Mesendoderm (in vitro differentiated cells): ENCODE measurements at regions not wholly inside any gene's neighbourhood (a gene's known extent, or its start where the extent isn't known, plus 50 kb on each side); places are given as distances from the start of the nearest gene placed in this dataset.

Experiments
- DNase-seq: peaks from one replicate; pipeline ENCODE4 v3.0.0; 2013
- H2AK5ac ChIP-seq: 2 replicates; pipeline ENCODE4 v1.6.1; 2013; ENCODE audit warnings: low read length, inconsistent platforms
- H2BK120ac ChIP-seq: 2 replicates; pipeline ENCODE4 v1.6.1; 2013; ENCODE audit warnings: low read depth, mild to moderate bottlenecking, low read length, moderate library complexity, mixed read lengths
- H2BK15ac ChIP-seq: replicated peaks from 2 replicates; pipeline ENCODE4 v1.6.1; 2013; ENCODE audit warnings: low read depth, mild to moderate bottlenecking, moderate library complexity
- H2BK5ac ChIP-seq: 2 replicates; pipeline ENCODE4 v1.6.1; 2013; ENCODE audit warnings: low read length, inconsistent platforms
- H3K18ac ChIP-seq: 2 replicates; pipeline ENCODE4 v1.6.1; 2013; ENCODE audit warnings: mild to moderate bottlenecking, low read length, mixed read lengths
- H3K23ac ChIP-seq: one replicate; pipeline ENCODE4 v1.6.1; 2013; ENCODE audit warnings: low read length
- H3K27ac ChIP-seq: 2 replicates; pipeline ENCODE4 v1.5.1; 2013; ENCODE audit warnings: low read depth, mild to moderate bottlenecking, inconsistent platforms, low read length, moderate library complexity
- H3K27me3 ChIP-seq: 2 replicates; pipeline ENCODE4 v1.6.1; 2013; ENCODE audit warnings: low read length, control low read depth, mild to moderate bottlenecking, inconsistent platforms; ENCODE audit not compliant: insufficient read depth, poor library complexity
- H3K36me3 ChIP-seq: 2 replicates; pipeline ENCODE4 v1.6.1; 2013; ENCODE audit warnings: low read length, inconsistent platforms; ENCODE audit not compliant: control insufficient read depth, insufficient read depth
- H3K4ac ChIP-seq: one replicate; pipeline ENCODE4 v1.6.1; 2013; ENCODE audit warnings: low read depth, mild to moderate bottlenecking, low read length, moderate library complexity
- H3K4me1 ChIP-seq: 2 replicates; pipeline ENCODE4 v1.6.1; 2013; ENCODE audit warnings: low read depth, low read length, inconsistent platforms; ENCODE audit not compliant: control insufficient read depth
- H3K4me2 ChIP-seq: 2 replicates; pipeline ENCODE4 v1.6.1; 2013; ENCODE audit warnings: low read length
- H3K4me3 ChIP-seq: 2 replicates; pipeline ENCODE4 v1.5.1; 2013; ENCODE audit warnings: mild to moderate bottlenecking, low read length
- H3K56ac ChIP-seq: one replicate; pipeline ENCODE4 v1.6.1; 2013; ENCODE audit warnings: low read length
- H3K79me1 ChIP-seq: 2 replicates; pipeline ENCODE4 v1.6.1; 2013; ENCODE audit warnings: low read length, inconsistent platforms
- H3K79me2 ChIP-seq: 2 replicates; pipeline ENCODE4 v1.6.1; 2013; ENCODE audit warnings: mild to moderate bottlenecking, low read length; ENCODE audit not compliant: control insufficient read depth, insufficient read depth
- H3K9ac ChIP-seq: 2 replicates; pipeline ENCODE4 v1.6.1; 2013; ENCODE audit warnings: low read length, inconsistent platforms
- H4K5ac ChIP-seq: one replicate; pipeline ENCODE4 v1.6.1; 2013; ENCODE audit warnings: low read length
- H4K8ac ChIP-seq: one replicate; pipeline ENCODE4 v1.6.1; 2013; ENCODE audit warnings: low read depth, mild to moderate bottlenecking, control low read depth, low read length, moderate library complexity
- WGBS: extraction: QIAGEN DNeasy Blood & Tissue Kit; methylation state at CpG from one replicate; pipeline ENCODE4 v1.1.7; 2013; ENCODE audit warnings: low lambda C conversion rate, missing lambda C conversion rate; ENCODE audit not compliant: insufficient coverage; ENCODE audit errors: extremely low coverage; 5-methylcytosine and 5-hydroxymethylcytosine counted together

- Histone ChIP-seq H3K9ac (no peak overlapping the region), H3K23ac (no peak overlapping the region), H4K8ac (no peak overlapping the region), H3K79me1 (no peaks in the 10 kb centered on the region), H3K18ac (no peak overlapping the region), H2AK5ac (no peak overlapping the region), H2BK15ac (no peak overlapping the region), H3K4ac (no peak overlapping the region), H2BK5ac (no peak overlapping the region), H2BK120ac (no peak overlapping the region), H3K4me2 (no peak overlapping the region), H3K36me3 (no peaks in the 10 kb centered on the region), H3K27me3 (no peaks in the 10 kb centered on the region), H4K5ac (no peak overlapping the region), H3K4me3 (no peak overlapping the region), H3K27ac (no peak overlapping the region), H3K4me1 (no peaks in the 10 kb centered on the region), H3K79me2 (no peaks in the 10 kb centered on the region), H3K56ac (no peak overlapping the region)
- no CpG with 5 or more reads among the region's 1 CpG for WGBS
- no peak for DNase-seq
Measured at GRCh38 chrX:109283870-109284269, 198.0 kb downstream of the GUCY2F start.

- Histone ChIP-seq H3K4me3 (no peak overlapping the region), H4K5ac (no peak overlapping the region), H3K27me3 (no peaks in the 10 kb centered on the region), H3K79me2 (no peaks in the 10 kb centered on the region), H4K8ac (no peak overlapping the region), H3K79me1 (no peaks in the 10 kb centered on the region), H2BK120ac (no peak overlapping the region), H3K36me3 (no peaks in the 10 kb centered on the region), H2BK5ac (no peak overlapping the region), H3K4me1 (no peaks in the 10 kb centered on the region), H3K9ac (no peak overlapping the region), H3K18ac (no peak overlapping the region), H3K4me2 (no peak overlapping the region), H2AK5ac (no peak overlapping the region), H3K27ac (no peak overlapping the region), H2BK15ac (no peak overlapping the region), H3K23ac (no peak overlapping the region), H3K4ac (no peak overlapping the region), H3K56ac (no peak overlapping the region)
- DNase-seq = peak; percentile 65
- WGBS = no CpG with 5 or more reads among the region's 3 CpGs
Measured at GRCh38 chrX:109281483-109282275, 200.2 kb downstream of the GUCY2F start.

DNA sequence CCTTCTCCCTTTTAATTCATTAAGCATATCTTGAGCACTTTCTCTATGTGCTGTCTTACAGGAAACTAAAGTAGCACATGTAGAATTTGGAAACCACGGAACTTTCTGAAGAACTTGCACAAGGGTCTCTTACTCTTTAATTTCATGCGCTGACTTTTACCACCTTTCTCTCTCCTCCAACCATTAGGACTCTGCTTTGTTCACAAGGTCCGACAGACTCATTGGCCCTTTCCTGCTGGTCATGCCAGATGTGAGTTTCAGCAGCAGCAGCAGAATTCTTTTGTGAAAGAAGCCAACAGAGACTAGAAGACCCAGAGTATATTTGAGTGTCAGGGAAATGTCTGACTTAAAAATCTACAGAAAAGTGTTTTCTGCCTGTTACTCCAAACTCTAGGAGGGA, 207.1 kb downstream of the GUCY2F start:
- Histone ChIP-seq H3K4me2 (no peak overlapping the region), H3K56ac (no peak overlapping the region), H2BK15ac (no peak overlapping the region), H3K27ac (no peak overlapping the region), H3K4ac (no peak overlapping the region), H3K4me3 (no peak overlapping the region), H2AK5ac (no peak overlapping the region), H3K79me2 (no peaks in the 10 kb centered on the region), H3K79me1 (no peaks in the 10 kb centered on the region), H4K5ac (no peak overlapping the region), H3K4me1 (no peaks in the 10 kb centered on the region), H3K18ac (no peak overlapping the region), H3K27me3 (no peaks in the 10 kb centered on the region), H3K36me3 (no peaks in the 10 kb centered on the region), H2BK120ac (no peak overlapping the region), H3K23ac (no peak overlapping the region), H4K8ac (no peak overlapping the region), H3K9ac (no peak overlapping the region), H2BK5ac (no peak overlapping the region)
- no peak for DNase-seq
- WGBS = no CpG with 5 or more reads among the region's 3 CpGs

GRCh38 chrX:109270580-109271484, 211.1 kb downstream of the GUCY2F start:
- Histone ChIP-seq H3K9ac (no peak overlapping the region), H3K18ac (no peak overlapping the region), H4K5ac (no peak overlapping the region), H2BK5ac (no peak overlapping the region), H3K4ac (no peak overlapping the region), H2BK120ac (no peak overlapping the region), H3K79me2 (no peaks in the 10 kb centered on the region), H3K56ac (no peak overlapping the region), H3K27ac (no peak overlapping the region), H3K4me3 (no peak overlapping the region), H2BK15ac (no peak overlapping the region), H3K27me3 (no peaks in the 10 kb centered on the region), H3K23ac (no peak overlapping the region), H3K4me1 (no peaks in the 10 kb centered on the region), H2AK5ac (no peak overlapping the region), H3K36me3 (no peaks in the 10 kb centered on the region), H4K8ac (no peak overlapping the region), H3K79me1 (no peaks in the 10 kb centered on the region), H3K4me2 (no peak overlapping the region)
- no peak for DNase-seq
- no CpG with 5 or more reads among the region's 2 CpGs for WGBS

- no peak overlapping the region for H3K9ac ChIP-seq
- H2AK5ac ChIP-seq = no peak overlapping the region
- H3K56ac ChIP-seq = no peak overlapping the region
- no peak overlapping the region for H2BK15ac ChIP-seq
- no peak overlapping the region for H3K4ac ChIP-seq
- H3K18ac ChIP-seq = no peak overlapping the region
- H3K36me3 ChIP-seq = no peaks in the 10 kb centered on the region
- H3K27ac ChIP-seq = no peak overlapping the region
- no peak overlapping the region for H2BK120ac ChIP-seq
- H3K27me3 ChIP-seq = no peaks in the 10 kb centered on the region
- no peaks in the 10 kb centered on the region for H3K79me1 ChIP-seq
- H3K4me3 ChIP-seq = no peak overlapping the region
- H2BK5ac ChIP-seq = no peak overlapping the region
- H3K79me2 ChIP-seq = no peaks in the 10 kb centered on the region
- no peak overlapping the region for H4K8ac ChIP-seq
- H3K4me2 ChIP-seq = no peak overlapping the region
- H4K5ac ChIP-seq = no peak overlapping the region
- DNase-seq = no peak
- no peaks in the 10 kb centered on the region for H3K4me1 ChIP-seq
- H3K23ac ChIP-seq = no peak overlapping the region
Measured at GRCh38 chrX:109268340-109268739, 213.5 kb downstream of the GUCY2F start.
